SK-N-SH (cell line): ENCODE measurements at regions not wholly inside any gene's neighbourhood (a gene's known extent, or its start where the extent isn't known, plus 50 kb on each side); places are given as distances from the start of the nearest gene placed in this dataset.

Experiments used
- CTCF ChIP-seq: fragments of 200-600 bp; sonication (generic); IDR thresholded peaks from 2 replicates; pipeline ENCODE4 v1.6.1; 2017; ENCODE audit warnings: antibody characterized with exemption, mild to moderate bottlenecking, moderate library complexity
- EP300 ChIP-seq, 2 experiments: IDR thresholded peaks; 2 replicates each; pipeline versions ENCODE4 v1.4.0 to v1.6.1; 2012; ENCODE audit warnings: borderline replicate concordance in 1 of 2, low read depth in 1 of 2, low read length in 1 of 2
- EZH2phosphoT487 ChIP-seq: fragments of 200-600 bp; sonication (generic); IDR thresholded peaks from 2 replicates; pipeline ENCODE4 v1.6.1; 2017; ENCODE audit warnings: low read depth, mixed run types, mild to moderate bottlenecking, antibody characterized with exemption, moderate library complexity, borderline replicate concordance
- GABPA ChIP-seq: IDR thresholded peaks from 2 replicates; pipeline ENCODE4 v1.4.0; 2012; ENCODE audit warnings: low read depth, mild to moderate bottlenecking
- JUND ChIP-seq: IDR thresholded peaks from 2 replicates; pipeline ENCODE4 v1.4.0; 2012
- NFIC ChIP-seq: IDR thresholded peaks from 2 replicates; pipeline ENCODE4 v1.4.0; 2012; ENCODE audit warnings: borderline replicate concordance
- NRF1 ChIP-seq: IDR thresholded peaks from 2 replicates; pipeline ENCODE4 v1.6.1; 2012; ENCODE audit warnings: low read depth, mild to moderate bottlenecking, low read length
- RCOR1 ChIP-seq: fragments of 150-350 bp; IDR thresholded peaks from 2 replicates; pipeline ENCODE4 v1.6.1; 2017; ENCODE audit warnings: antibody characterized with exemption, low read length
- RFX5 ChIP-seq: IDR thresholded peaks from 2 replicates; pipeline ENCODE4 v1.6.1; 2012; ENCODE audit warnings: mild to moderate bottlenecking, improper control_type of control experiment, low read length
- SIN3A ChIP-seq: IDR thresholded peaks from 2 replicates; pipeline ENCODE4 v1.6.1; 2012; ENCODE audit warnings: low read depth, mild to moderate bottlenecking, low read length, moderate library complexity, borderline replicate concordance
- SMC3 ChIP-seq: IDR thresholded peaks from 2 replicates; pipeline ENCODE4 v1.6.1; 2012; ENCODE audit warnings: low read depth, low read length, improper control_type of control experiment
- TAF1 ChIP-seq: IDR thresholded peaks from 2 replicates; pipeline ENCODE4 v1.6.1; 2012; ENCODE audit warnings: low read depth, mild to moderate bottlenecking, low read length, moderate library complexity, borderline replicate concordance
- YY1 ChIP-seq: IDR thresholded peaks from 2 replicates; pipeline ENCODE4 v1.4.0; 2012; ENCODE audit warnings: low read depth, mild to moderate bottlenecking

GRCh38 chr22:27616033-27616432 is 185.5 kb downstream of the MN1 start:
- no peak for TF ChIP-seq CTCF
- no peak for TF ChIP-seq JUND
- TF ChIP-seq NFIC, result no peak
- no peak for TF ChIP-seq YY1
- no peak for TF ChIP-seq TAF1
- TF ChIP-seq RFX5, result no peak
- no peak for TF ChIP-seq EP300 (IDR thresholded peaks at IDR 0.05; ENCODE audit: borderline replicate concordance in 1 of 2, low read depth in 1 of 2, low read length in 1 of 2)
- no peak for TF ChIP-seq SIN3A
- no peak for TF ChIP-seq EZH2phosphoT487
- TF ChIP-seq RCOR1, result no peak
- no peak for TF ChIP-seq GABPA
- TF ChIP-seq SMC3, result no peak
- TF ChIP-seq NRF1, result no peak
